ENCODE measurements at regions not wholly inside any gene's neighbourhood (a gene's known extent, or its start where the extent isn't known, plus 50 kb on each side); places are given as distances from the start of the nearest gene placed in this dataset.
A peak's percentile ranks its signal among the peaks of the same experiment; 100 is the strongest.

DNA sequence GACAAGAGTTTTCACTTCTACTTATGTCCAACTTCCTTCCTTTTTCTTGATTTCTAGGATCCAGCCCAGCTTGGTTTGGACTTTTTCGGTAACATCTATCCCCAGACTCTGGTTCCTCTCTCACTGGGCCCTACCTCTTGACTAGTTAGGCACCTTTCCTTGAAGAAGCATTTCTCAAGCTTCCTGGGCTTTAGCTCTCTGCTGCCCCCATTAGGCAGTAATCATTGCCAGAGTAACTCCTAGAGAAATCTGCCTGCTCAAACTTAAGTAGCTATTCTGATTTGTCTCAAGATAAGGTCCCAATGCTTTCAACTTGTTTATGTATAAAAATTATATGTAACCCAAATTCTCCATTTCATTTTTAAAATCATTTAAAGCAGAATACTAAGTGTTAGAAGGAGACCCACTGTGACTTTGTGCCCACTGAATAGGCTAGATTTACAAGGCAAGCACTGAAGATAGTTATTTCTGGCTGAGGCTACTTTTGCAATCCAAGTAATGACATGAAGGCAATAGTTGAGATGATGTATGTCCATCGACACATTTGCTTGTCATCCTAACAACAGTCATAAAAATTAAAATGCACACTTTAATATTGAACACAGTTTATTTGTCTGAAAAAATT is 275.0 kb upstream of the G2E3 start:
- Histone ChIP-seq H3K56ac (ENCODE audit: insufficient read length, low read depth, low read length) (no peak overlapping the region), H2BK12ac (ENCODE audit: insufficient read length, low read depth, low read length) (no peak overlapping the region), H3K4me2 (ENCODE audit: insufficient read depth, insufficient read length, low read length) (no peak overlapping the region), H4K91ac (ENCODE audit: insufficient read length, low read depth, low read length) (no peak overlapping the region), H3K18ac (ENCODE audit: insufficient read length, low read depth, low read length) (no peak overlapping the region), H3K14ac (ENCODE audit: insufficient read depth, low read length) (no peak overlapping the region), H3K27ac (ENCODE audit: insufficient read length, low read depth, low read length) (no peak overlapping the region), H3K9ac (ENCODE audit: extremely low read depth, insufficient read length, low read length) (no peak overlapping the region), H2BK5ac (ENCODE audit: insufficient read length, low read length) (no peak overlapping the region), H4K5ac (ENCODE audit: insufficient read length, low read depth, low read length) (no peak overlapping the region), H3K9me3 (ENCODE audit: control insufficient read depth, low read depth, low read length) (no peaks in the 10 kb centered on the region), H2AK5ac (ENCODE audit: insufficient read length, low read length) (no peak overlapping the region), H4K8ac (replicated peaks; ENCODE audit: insufficient read length, low read depth, low read length) (no peak overlapping the region), H3K4ac (ENCODE audit: low read depth, low read length) (no peak overlapping the region), H3K23ac (ENCODE audit: insufficient read length, low read depth, low read length) (no peak overlapping the region), H3K4me1 (ENCODE audit: insufficient read depth, low read length) (no peaks in the 10 kb centered on the region), H3T11ph (ENCODE audit: low read length) (no peak overlapping the region), H2BK15ac (ENCODE audit: low read depth, low read length) (no peak overlapping the region), H3K27me3 (ENCODE audit: insufficient read depth, low read length) (no peaks in the 10 kb centered on the region), H2BK20ac (ENCODE audit: low read depth, low read length, poor library complexity, severe bottlenecking) (no peak overlapping the region), H2BK120ac (ENCODE audit: low read depth, low read length, poor library complexity, severe bottlenecking) (no peak overlapping the region), H3K23me2 (ENCODE audit: insufficient read length, low read depth, low read length, poor library complexity, severe bottlenecking) (no peaks in the 10 kb centered on the region), H3K79me2 (ENCODE audit: insufficient read depth, low read length) (no peaks in the 10 kb centered on the region), H3K79me1 (ENCODE audit: insufficient read depth, low read depth, low read length, poor library complexity, severe bottlenecking) (no peaks in the 10 kb centered on the region), H4K20me1 (ENCODE audit: control insufficient read depth, insufficient read depth, insufficient read length) (no peaks in the 10 kb centered on the region), H2AFZ (ENCODE audit: low read length) (no peak overlapping the region)
- peak; percentile 66 for DNase-seq
- WGBS (ENCODE audit: extremely low coverage, insufficient read length, low lambda C conversion rate), result no CpG with 5 or more reads among the region's 2 CpGs
- Mint-ChIP-seq H3K9me3 (peaks cover 1 to 2% of the 10 kb centered on the region in 2 experiments; a peak in 1 of 5 replicates), H3K36me3 (ENCODE audit: insufficient read depth in 1 of 3, low read depth in 3 of 3) (no peaks in the 10 kb centered on the region), H3K4me1 (no peaks in the 10 kb centered on the region), H3K4me3 (no peak overlapping the region), H3K27me3 (ENCODE audit: low read depth) (no peaks in the 10 kb centered on the region), H3K27ac (no peak overlapping the region)
- TF ChIP-seq, protein P1, sequence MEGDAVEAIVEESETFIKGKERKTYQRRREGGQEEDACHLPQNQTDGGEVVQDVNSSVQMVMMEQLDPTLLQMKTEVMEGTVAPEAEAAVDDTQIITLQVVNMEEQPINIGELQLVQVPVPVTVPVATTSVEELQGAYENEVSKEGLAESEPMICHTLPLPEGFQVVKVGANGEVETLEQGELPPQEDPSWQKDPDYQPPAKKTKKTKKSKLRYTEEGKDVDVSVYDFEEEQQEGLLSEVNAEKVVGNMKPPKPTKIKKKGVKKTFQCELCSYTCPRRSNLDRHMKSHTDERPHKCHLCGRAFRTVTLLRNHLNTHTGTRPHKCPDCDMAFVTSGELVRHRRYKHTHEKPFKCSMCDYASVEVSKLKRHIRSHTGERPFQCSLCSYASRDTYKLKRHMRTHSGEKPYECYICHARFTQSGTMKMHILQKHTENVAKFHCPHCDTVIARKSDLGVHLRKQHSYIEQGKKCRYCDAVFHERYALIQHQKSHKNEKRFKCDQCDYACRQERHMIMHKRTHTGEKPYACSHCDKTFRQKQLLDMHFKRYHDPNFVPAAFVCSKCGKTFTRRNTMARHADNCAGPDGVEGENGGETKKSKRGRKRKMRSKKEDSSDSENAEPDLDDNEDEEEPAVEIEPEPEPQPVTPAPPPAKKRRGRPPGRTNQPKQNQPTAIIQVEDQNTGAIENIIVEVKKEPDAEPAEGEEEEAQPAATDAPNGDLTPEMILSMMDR (conservative IDR thresholded peaks at IDR 0.05), result peak; percentile 85

Measured in H9 (cell line).